Fibroblast of lung (primary cell): ENCODE measurements at regions not wholly inside any gene's neighbourhood (a gene's known extent, or its start where the extent isn't known, plus 50 kb on each side); places are given as distances from the start of the nearest gene placed in this dataset.

Experiments used
- EZH2 ChIP-seq: IDR thresholded peaks from 2 replicates; pipeline ENCODE4 v1.5.1; 2012; ENCODE audit warnings: low read length, control low read depth, mild to moderate bottlenecking; ENCODE audit errors: missing control alignments
- TF ChIP-seq, protein P1 (sequence below), 2 donors: IDR thresholded peaks in 1 of 2; conservative IDR thresholded peaks in 1 of 2; 1 replicate in 1 of 2; 2 replicates in 1 of 2; pipeline ENCODE4 v1.5.1; 2011 to 2012; ENCODE audit warnings: low read length in 2 of 2, control low read depth in 1 of 2, inconsistent platforms in 1 of 2, low read depth in 1 of 2, mild to moderate bottlenecking in 1 of 2

DNA sequence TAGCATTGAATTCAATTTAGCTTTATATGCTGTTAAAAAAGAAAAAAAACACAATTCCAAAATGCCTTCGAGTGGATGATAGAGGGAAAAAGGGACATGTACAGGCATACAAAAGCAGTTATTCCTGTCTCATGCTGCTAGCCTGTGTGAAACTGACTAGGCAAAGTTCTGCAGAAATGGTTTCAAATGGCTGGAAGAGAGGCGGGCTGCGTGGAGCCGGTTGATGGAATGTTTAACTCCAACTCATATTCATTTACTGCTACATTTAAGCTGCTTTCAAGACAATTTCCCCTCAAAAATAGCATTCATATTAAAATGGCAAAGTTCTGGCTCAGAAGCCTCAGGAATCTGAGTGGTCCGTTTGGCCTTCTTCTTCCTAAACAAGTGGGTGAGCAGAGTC lies 143.8 kb upstream of the PPARGC1A start:
- TF ChIP-seq, protein P1, sequence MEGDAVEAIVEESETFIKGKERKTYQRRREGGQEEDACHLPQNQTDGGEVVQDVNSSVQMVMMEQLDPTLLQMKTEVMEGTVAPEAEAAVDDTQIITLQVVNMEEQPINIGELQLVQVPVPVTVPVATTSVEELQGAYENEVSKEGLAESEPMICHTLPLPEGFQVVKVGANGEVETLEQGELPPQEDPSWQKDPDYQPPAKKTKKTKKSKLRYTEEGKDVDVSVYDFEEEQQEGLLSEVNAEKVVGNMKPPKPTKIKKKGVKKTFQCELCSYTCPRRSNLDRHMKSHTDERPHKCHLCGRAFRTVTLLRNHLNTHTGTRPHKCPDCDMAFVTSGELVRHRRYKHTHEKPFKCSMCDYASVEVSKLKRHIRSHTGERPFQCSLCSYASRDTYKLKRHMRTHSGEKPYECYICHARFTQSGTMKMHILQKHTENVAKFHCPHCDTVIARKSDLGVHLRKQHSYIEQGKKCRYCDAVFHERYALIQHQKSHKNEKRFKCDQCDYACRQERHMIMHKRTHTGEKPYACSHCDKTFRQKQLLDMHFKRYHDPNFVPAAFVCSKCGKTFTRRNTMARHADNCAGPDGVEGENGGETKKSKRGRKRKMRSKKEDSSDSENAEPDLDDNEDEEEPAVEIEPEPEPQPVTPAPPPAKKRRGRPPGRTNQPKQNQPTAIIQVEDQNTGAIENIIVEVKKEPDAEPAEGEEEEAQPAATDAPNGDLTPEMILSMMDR (conservative IDR thresholded peaks at IDR 0.05 in 1 of 2, IDR thresholded peaks at IDR 0.05 in 1 of 2; ENCODE audit: low read depth in 1 of 2, low read length in 2 of 2) = no peak
- no peak for TF ChIP-seq EZH2
